HEK293 (cell line): ENCODE measurements at regions not wholly inside any gene's neighbourhood (a gene's known extent, or its start where the extent isn't known, plus 50 kb on each side); places are given as distances from the start of the nearest gene placed in this dataset.
"Not testable (repeated sequence)": the region's sequence is repeated elsewhere in the genome, so short reads cannot be mapped to it uniquely, and the experiment has no call there.

Experiments
- CTCF ChIA-PET: fragments of 350-600 bp; formaldehyde crosslinking; extraction: SDS; loops from one replicate; lab custom pipeline; 2021; ENCODE audit warnings: antibody characterized with exemption; lab: Yijun Ruan, JAX
- POLR2A ChIA-PET: fragments of 300-600 bp; formaldehyde crosslinking; extraction: SDS; loops from one replicate; lab custom pipeline; 2020; ENCODE audit warnings: antibody characterized with exemption, inconsistent platforms; lab: Yijun Ruan, JAX
- H3K27ac ChIP-seq: fragments of 200-500 bp; sonication (Bioruptor generic); 2 replicates; pipeline ENCODE4 v1.5.1; 2014; ENCODE audit warnings: low read depth, low read length, control low read depth, inconsistent platforms; ENCODE audit errors: extremely low read depth
- H3K36me3 ChIP-seq, 2 experiments: fragments of 200-500 bp in 1 of 2; sonication (Bioruptor generic) in 1 of 2; 1 replicate in 1 of 2; 2 replicates in 1 of 2; pipeline ENCODE4 v1.5.1; 2014 to 2017; ENCODE audit warnings: inconsistent platforms in 2 of 2, low read length in 2 of 2; ENCODE audit not compliant: control insufficient read depth in 2 of 2, insufficient read depth in 1 of 2
- H3K4me1 ChIP-seq: fragments of 200-500 bp; sonication (Bioruptor generic); 2 replicates; pipeline ENCODE4 v1.5.1; 2014; ENCODE audit warnings: mild to moderate bottlenecking, low read length, inconsistent platforms; ENCODE audit not compliant: control insufficient read depth, insufficient read depth
- H3K4me3 ChIP-seq: 2 replicates; pipeline ENCODE4 v1.5.1; 2011; ENCODE audit warnings: low read depth, mild to moderate bottlenecking, control low read depth, low read length, moderate library complexity
- H3K9me3 ChIP-seq: fragments of 200-500 bp; sonication (Bioruptor generic); 2 replicates; pipeline ENCODE4 v1.5.1; 2014; ENCODE audit warnings: low read depth, low read length, inconsistent platforms; ENCODE audit not compliant: control insufficient read depth, insufficient read depth
- ATF2 ChIP-seq: fragments of 450-650 bp; formaldehyde crosslinking; IDR thresholded peaks from 2 replicates; pipeline ENCODE4 v1.5.1; 2016; ENCODE audit warnings: missing biosample characterization, missing genetic modification characterization, low read depth
- KLF10 ChIP-seq: fragments of 450-650 bp; IDR thresholded peaks from 2 replicates; pipeline ENCODE4 v1.5.1; 2018; ENCODE audit warnings: missing biosample characterization, mild to moderate bottlenecking, missing genetic modification characterization
- PRDM1 ChIP-seq: fragments of 450-650 bp; formaldehyde crosslinking; IDR thresholded peaks from 2 replicates; pipeline ENCODE4; 2016; ENCODE audit warnings: missing biosample characterization, missing genetic modification characterization
- SP2 ChIP-seq: fragments of 450-650 bp; formaldehyde crosslinking; IDR thresholded peaks from 2 replicates; pipeline ENCODE4 v1.5.1; 2016; ENCODE audit warnings: missing biosample characterization, missing genetic modification characterization
- TRIM28 ChIP-seq: IDR thresholded peaks from 2 replicates; pipeline ENCODE4 v1.6.1; 2011; ENCODE audit warnings: low read length, control low read depth, borderline replicate concordance
- ZBTB21 ChIP-seq: fragments of 450-650 bp; formaldehyde crosslinking; IDR thresholded peaks from 2 replicates; pipeline ENCODE4 v1.5.1; 2017; ENCODE audit warnings: missing biosample characterization, missing genetic modification characterization
- ZFP69B ChIP-seq: fragments of 450-650 bp; formaldehyde crosslinking; IDR thresholded peaks from 2 replicates; pipeline ENCODE4 v1.5.1; 2016; ENCODE audit warnings: missing biosample characterization, missing genetic modification characterization
- ZNF10 ChIP-seq: fragments of 450-650 bp; formaldehyde crosslinking; IDR thresholded peaks from 2 replicates; pipeline ENCODE4 v1.5.1; 2017; ENCODE audit warnings: missing biosample characterization, missing genetic modification characterization
- ZNF140 ChIP-seq: fragments of 450-650 bp; formaldehyde crosslinking; IDR thresholded peaks from 2 replicates; pipeline ENCODE4 v1.5.1; 2016; ENCODE audit warnings: missing biosample characterization, missing genetic modification characterization
- ZNF148 ChIP-seq: fragments of 450-650 bp; formaldehyde crosslinking; IDR thresholded peaks from 2 replicates; pipeline ENCODE4 v1.5.0; 2017; ENCODE audit warnings: missing biosample characterization, missing genetic modification characterization, borderline replicate concordance
- ZNF155 ChIP-seq: fragments of 450-650 bp; formaldehyde crosslinking; IDR thresholded peaks from 2 replicates; pipeline ENCODE4 v1.5.1; 2016; ENCODE audit warnings: missing biosample characterization, missing genetic modification characterization
- ZNF202 ChIP-seq: fragments of 450-650 bp; formaldehyde crosslinking; IDR thresholded peaks from 2 replicates; pipeline ENCODE4 v1.5.1; 2016; ENCODE audit warnings: missing biosample characterization, missing genetic modification characterization, borderline replicate concordance
- ZNF24 ChIP-seq: fragments of 450-650 bp; formaldehyde crosslinking; IDR thresholded peaks from 2 replicates; pipeline ENCODE4 v1.5.1; 2016; ENCODE audit warnings: missing biosample characterization, missing genetic modification characterization
- ZNF292 ChIP-seq: fragments of 450-650 bp; formaldehyde crosslinking; IDR thresholded peaks from 2 replicates; pipeline ENCODE4 v1.5.1; 2016; ENCODE audit warnings: low read depth, missing biosample characterization, missing genetic modification characterization, borderline replicate concordance
- ZNF514 ChIP-seq: fragments of 450-650 bp; formaldehyde crosslinking; IDR thresholded peaks from 2 replicates; pipeline ENCODE4 v1.5.1; 2016; ENCODE audit warnings: missing biosample characterization, missing genetic modification characterization
- ZNF529 ChIP-seq: fragments of 450-650 bp; formaldehyde crosslinking; IDR thresholded peaks from 2 replicates; pipeline ENCODE4 v1.5.1; 2017; ENCODE audit warnings: missing genetic modification characterization, missing biosample characterization; ENCODE audit not compliant: insufficient replicate concordance
- ZNF530 ChIP-seq: fragments of 450-650 bp; formaldehyde crosslinking; IDR thresholded peaks from 2 replicates; pipeline ENCODE4 v1.5.1; 2016; ENCODE audit warnings: low read depth, missing biosample characterization, missing genetic modification characterization
- ZNF585B ChIP-seq: fragments of 450-650 bp; formaldehyde crosslinking; IDR thresholded peaks from 2 replicates; pipeline ENCODE4 v1.5.1; 2016; ENCODE audit warnings: missing biosample characterization, missing genetic modification characterization
- ZNF843 ChIP-seq: fragments of 450-650 bp; formaldehyde crosslinking; IDR thresholded peaks from 2 replicates; pipeline ENCODE4 v1.5.1; 2016; ENCODE audit warnings: missing biosample characterization, missing genetic modification characterization
- ZXDB ChIP-seq: fragments of 450-650 bp; formaldehyde crosslinking; IDR thresholded peaks from 2 replicates; pipeline ENCODE4 v1.5.1; 2016; ENCODE audit warnings: missing biosample characterization, missing genetic modification characterization

GRCh38 chr20:5452691-5453090, 135.9 kb upstream of the PROKR2 start:
- H3K4me3 ChIP-seq, CTCF ChIA-PET, H3K4me1 ChIP-seq, POLR2A ChIA-PET, H3K9me3 ChIP-seq, H3K36me3 ChIP-seq, H3K27ac ChIP-seq: not testable (repeated sequence)

- CTCF ChIA-PET, H3K4me1 ChIP-seq, H3K36me3 ChIP-seq, H3K9me3 ChIP-seq, POLR2A ChIA-PET, H3K27ac ChIP-seq, H3K4me3 ChIP-seq: not testable (repeated sequence)
Observed at GRCh38 chr20:5452286-5452685, 135.5 kb upstream of the PROKR2 start.

GRCh38 chr20:5451643-5452210, 135.0 kb upstream of the PROKR2 start:
- ChIA-PET POLR2A (no interaction called here), CTCF (no interaction called here)
- no peak overlapping the region for H3K4me3 ChIP-seq
- H3K27ac ChIP-seq = no peak overlapping the region
- no peaks in the 10 kb centered on the region for H3K4me1 ChIP-seq
- H3K36me3 ChIP-seq = no peaks in the 10 kb centered on the region; a peak in 1 of 3 replicates
- no peaks in the 10 kb centered on the region for H3K9me3 ChIP-seq
- TF ChIP-seq ZXDB (tag by site-specific recombination) (no peak), ZNF140 (no peak), ZNF24 (no peak), ZNF514 (tag by site-specific recombination) (no peak), SP2 (tag by site-specific recombination) (no peak), ZNF843 (tag by site-specific recombination) (no peak), ZNF292 (tag by site-specific recombination) (no peak), ZNF10 (no peak), ZNF529 (tag by site-specific recombination) (no peak), ATF2 (tag by site-specific recombination) (no peak), PRDM1 (no peak), ZNF155 (tag by site-specific recombination) (no peak), TRIM28 (no peak), ZNF202 (no peak), KLF10 (tag by site-specific recombination) (no peak), ZBTB21 (no peak), ZNF530 (tag by site-specific recombination) (no peak), ZNF148 (no peak), ZFP69B (tag by site-specific recombination) (no peak), ZNF585B (tag by site-specific recombination) (no peak)
